ENCODE measurements at regions not wholly inside any gene's neighbourhood (a gene's known extent, or its start where the extent isn't known, plus 50 kb on each side); places are given as distances from the start of the nearest gene placed in this dataset.

GRCh38 chr22:22431271-22432220 lies 77.0 kb downstream of the ZNF280B start:
- TF ChIP-seq POLR2A (IDR thresholded peaks at IDR 0.05) (no peak), CTCF (IDR thresholded peaks at IDR 0.05) (peak; percentile 10 to 62 (median 46))
